Neuronal stem cell (in vitro differentiated cells): ENCODE measurements at regions not wholly inside any gene's neighbourhood (a gene's known extent, or its start where the extent isn't known, plus 50 kb on each side); places are given as distances from the start of the nearest gene placed in this dataset.
"Not testable (repeated sequence)": the region's sequence is repeated elsewhere in the genome, so short reads cannot be mapped to it uniquely, and the experiment has no call there.

Source experiments
- DNase-seq: peaks from one replicate; pipeline ENCODE4 v3.0.0-alpha.2; 2013; ENCODE audit warnings: low spot score
- H2AFZ ChIP-seq: one replicate; pipeline ENCODE4 v1.6.1; 2013; ENCODE audit warnings: mild to moderate bottlenecking, low read length, inconsistent platforms
- H2AK5ac ChIP-seq: 2 replicates; pipeline ENCODE4 v1.6.1; 2013; ENCODE audit warnings: low read depth, mild to moderate bottlenecking, inconsistent platforms, low read length, moderate library complexity, mixed read lengths
- H2BK120ac ChIP-seq: 2 replicates; pipeline ENCODE4 v1.6.1; 2013; ENCODE audit warnings: low read depth, mild to moderate bottlenecking, inconsistent platforms, low read length, moderate library complexity, mixed read lengths
- H2BK12ac ChIP-seq: one replicate; pipeline ENCODE4 v1.6.1; 2013; ENCODE audit warnings: low read length, inconsistent platforms
- H2BK15ac ChIP-seq: 2 replicates; pipeline ENCODE4 v1.6.1; 2013; ENCODE audit warnings: mild to moderate bottlenecking, low read length, inconsistent platforms, mixed read lengths
- H2BK5ac ChIP-seq: one replicate; pipeline ENCODE4 v1.6.1; 2013; ENCODE audit warnings: inconsistent platforms, mild to moderate bottlenecking, low read length, moderate library complexity
- H3K14ac ChIP-seq: one replicate; pipeline ENCODE4 v1.6.1; 2013; ENCODE audit warnings: low read length, inconsistent platforms
- H3K18ac ChIP-seq: 2 replicates; pipeline ENCODE4 v1.6.1; 2013; ENCODE audit warnings: low read length, inconsistent platforms
- H3K23ac ChIP-seq: 2 replicates; pipeline ENCODE4 v1.6.1; 2013; ENCODE audit warnings: low read depth, mild to moderate bottlenecking, mixed read lengths, low read length, inconsistent platforms; ENCODE audit not compliant: poor library complexity
- H3K27ac ChIP-seq: replicated peaks from 3 replicates; pipeline ENCODE4 v1.5.1; 2013; ENCODE audit warnings: low read length, inconsistent platforms
- H3K27me3 ChIP-seq, 3 experiments: 2 replicates each; pipeline ENCODE4 v1.6.1; 2013; ENCODE audit warnings: low read length in 3 of 3, mild to moderate bottlenecking in 2 of 3, inconsistent platforms in 1 of 3, low read depth in 1 of 3, mixed read lengths in 1 of 3, moderate library complexity in 1 of 3; ENCODE audit not compliant: control insufficient read depth in 3 of 3, insufficient read depth in 3 of 3
- H3K36me3 ChIP-seq, 2 donors: replicated peaks in 1 of 2; 2 replicates each; pipeline ENCODE4 v1.6.1; 2013; ENCODE audit warnings: low read length in 2 of 2; ENCODE audit not compliant: control insufficient read depth in 2 of 2, insufficient read depth in 2 of 2
- H3K4ac ChIP-seq: 2 replicates; pipeline ENCODE4 v1.6.1; 2013; ENCODE audit warnings: inconsistent platforms, mild to moderate bottlenecking, low read length, moderate library complexity
- H3K4me1 ChIP-seq, 2 donors: 1 replicate in 1 of 2; 2 replicates in 1 of 2; pipeline ENCODE4 v1.6.1; 2013; ENCODE audit warnings: low read length in 2 of 2, low read depth in 1 of 2; ENCODE audit not compliant: control insufficient read depth in 2 of 2, insufficient read depth in 1 of 2
- H3K4me2 ChIP-seq: one replicate; pipeline ENCODE4 v1.6.1; 2013; ENCODE audit warnings: mild to moderate bottlenecking, low read length, inconsistent platforms; ENCODE audit not compliant: insufficient read depth, poor library complexity, severe bottlenecking
- H3K4me3 ChIP-seq, 2 donors: 2 replicates each; pipeline ENCODE4 v1.5.1; 2013; ENCODE audit warnings: low read length in 2 of 2, mild to moderate bottlenecking in 2 of 2, inconsistent platforms in 1 of 2, moderate library complexity in 1 of 2
- H3K79me1 ChIP-seq: one replicate; pipeline ENCODE4 v1.6.1; 2013; ENCODE audit warnings: low read depth, mild to moderate bottlenecking, inconsistent platforms, low read length, moderate library complexity
- H3K9ac ChIP-seq: one replicate; pipeline ENCODE4 v1.6.1; 2013; ENCODE audit warnings: mild to moderate bottlenecking, low read depth, low read length, inconsistent platforms; ENCODE audit not compliant: poor library complexity
- H3K9me3 ChIP-seq, 2 donors: replicated peaks in 1 of 2; 2 replicates each; pipeline versions ENCODE3 to v1.6.1; 2013; ENCODE audit warnings: low read length in 2 of 2, mild to moderate bottlenecking in 2 of 2, inconsistent platforms in 1 of 2, low read depth in 1 of 2, mixed read lengths in 1 of 2, moderate library complexity in 1 of 2; ENCODE audit not compliant: control insufficient read depth in 2 of 2, insufficient read depth in 1 of 2
- H4K8ac ChIP-seq: one replicate; pipeline ENCODE4 v1.6.1; 2013; ENCODE audit warnings: low read depth, mild to moderate bottlenecking, inconsistent platforms, low read length, moderate library complexity
- H4K91ac ChIP-seq: one replicate; pipeline ENCODE4 v1.6.1; 2013; ENCODE audit warnings: low read length, low read depth, mild to moderate bottlenecking, inconsistent platforms; ENCODE audit not compliant: poor library complexity
- WGBS, 2 donors: extraction: QIAGEN DNeasy Blood & Tissue Kit; methylation state at CpG; one replicate each; pipeline ENCODE4 v1.1.7; 2013; ENCODE audit warnings: missing lambda C conversion rate in 2 of 2, mixed read lengths in 1 of 2; ENCODE audit not compliant: insufficient read length in 2 of 2, insufficient replicate concordance in 1 of 2; ENCODE audit errors: extremely low coverage in 2 of 2; 5-methylcytosine and 5-hydroxymethylcytosine counted together

- DNase-seq, H3K4me2 ChIP-seq, H3K9ac ChIP-seq, H2BK5ac ChIP-seq, H2BK15ac ChIP-seq, H2BK12ac ChIP-seq, H2AFZ ChIP-seq, H3K79me1 ChIP-seq, H3K36me3 ChIP-seq, H3K14ac ChIP-seq, H2AK5ac ChIP-seq, H3K27me3 ChIP-seq, H3K4me1 ChIP-seq, H4K91ac ChIP-seq, H3K18ac ChIP-seq, H3K27ac ChIP-seq, H2BK120ac ChIP-seq, H4K8ac ChIP-seq, H3K4me3 ChIP-seq, H3K9me3 ChIP-seq, H3K4ac ChIP-seq, H3K23ac ChIP-seq: not testable (repeated sequence)
- WGBS, 2 donors, result no CpG with 5 or more reads among the region's 6 CpGs
Observed at GRCh38 chr18:14265637-14266410, 133.6 kb upstream of the ZNF519 start.

DNA sequence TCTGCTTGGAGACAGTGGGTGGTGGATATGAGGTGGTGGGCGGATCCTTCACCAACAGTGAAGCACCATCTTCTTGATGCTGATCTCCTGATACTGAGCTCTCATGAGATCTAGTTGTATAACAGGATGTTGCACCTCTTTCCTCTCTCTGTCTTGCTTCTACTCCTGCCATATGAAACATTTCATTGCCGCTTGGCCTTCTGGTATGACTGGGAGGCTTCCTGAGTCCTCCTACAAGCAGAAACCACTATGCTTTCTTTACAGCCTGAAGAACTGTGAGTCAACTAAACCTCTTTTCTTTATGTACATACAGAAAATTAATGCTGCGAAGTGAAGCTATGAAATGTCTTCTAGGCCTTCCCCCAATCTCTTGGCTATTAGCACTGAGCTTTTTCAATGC is 130.6 kb upstream of the ZNF519 start:
- not testable (repeated sequence) for H4K8ac ChIP-seq, H2BK120ac ChIP-seq, H3K36me3 ChIP-seq, H2BK12ac ChIP-seq, H3K79me1 ChIP-seq, H3K14ac ChIP-seq, H3K9ac ChIP-seq, H2AK5ac ChIP-seq, DNase-seq, H3K4me3 ChIP-seq, H2AFZ ChIP-seq, H3K4ac ChIP-seq, H3K9me3 ChIP-seq, H3K18ac ChIP-seq, H3K4me1 ChIP-seq, H3K27me3 ChIP-seq, H3K4me2 ChIP-seq, H2BK15ac ChIP-seq, H2BK5ac ChIP-seq, H4K91ac ChIP-seq, H3K23ac ChIP-seq, H3K27ac ChIP-seq
- WGBS, 2 donors, result no CpG with 5 or more reads among the region's 3 CpGs

DNA sequence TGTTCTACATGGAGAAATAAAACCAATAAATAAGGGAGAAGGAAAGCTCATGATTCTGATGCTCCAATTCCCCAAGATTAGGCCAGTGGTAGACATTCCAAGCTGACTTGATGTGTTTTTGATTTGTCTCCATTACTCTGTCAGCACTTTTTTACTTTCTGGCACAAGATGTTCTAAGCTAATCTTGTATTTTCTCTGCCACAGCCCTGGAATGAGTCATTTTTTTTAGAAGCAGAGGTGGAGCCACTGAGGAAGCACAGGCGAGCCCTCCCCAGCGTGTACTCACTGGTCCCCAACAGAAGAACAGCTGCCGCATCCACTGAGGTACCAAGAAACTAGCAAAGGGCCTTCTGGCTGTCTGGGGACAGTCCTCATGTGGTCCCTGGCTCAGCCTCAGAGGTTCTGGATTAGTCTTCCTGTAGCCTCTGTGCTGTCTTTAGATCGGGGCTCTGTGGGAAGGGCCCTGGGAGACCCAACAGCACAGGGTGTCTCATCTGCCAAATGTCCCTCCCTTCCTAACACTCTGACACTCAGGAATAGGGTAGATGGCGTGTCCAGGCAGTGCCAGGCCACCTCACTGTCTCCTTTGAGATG is 117.9 kb upstream of the ZNF519 start:
- H4K8ac ChIP-seq, result not testable (repeated sequence)

DNA sequence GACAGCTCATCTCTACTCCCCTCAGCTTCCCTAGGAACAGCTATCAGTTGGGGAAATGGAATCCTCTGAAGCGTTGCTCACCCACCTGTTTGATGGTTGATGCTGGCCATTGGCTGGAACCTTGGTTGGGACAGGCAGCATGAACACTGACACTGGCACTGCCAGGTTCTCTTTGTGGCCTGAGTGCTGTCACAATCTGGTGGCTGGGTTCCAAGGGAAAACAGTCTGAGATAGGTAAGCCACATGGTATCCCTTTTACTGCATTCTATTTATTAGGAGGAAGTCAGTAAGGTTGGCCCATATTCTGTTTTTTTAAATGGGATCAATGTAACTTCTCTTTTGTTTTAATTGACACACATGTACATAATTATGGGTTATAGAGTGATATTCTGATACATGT is 107.0 kb upstream of the ZNF519 start:
- not testable (repeated sequence) for DNase-seq, H3K9me3 ChIP-seq, H3K36me3 ChIP-seq, H2BK5ac ChIP-seq, H3K9ac ChIP-seq, H3K4me3 ChIP-seq, H3K27me3 ChIP-seq, H2BK15ac ChIP-seq, H3K27ac ChIP-seq, H3K14ac ChIP-seq, H3K4ac ChIP-seq, H4K8ac ChIP-seq, H3K79me1 ChIP-seq, H3K23ac ChIP-seq, H2AFZ ChIP-seq, H3K4me2 ChIP-seq, H2BK120ac ChIP-seq, H2AK5ac ChIP-seq, H3K18ac ChIP-seq, H3K4me1 ChIP-seq, H4K91ac ChIP-seq, H2BK12ac ChIP-seq
- WGBS, 2 donors, result no CpG with 5 or more reads among the region's 1 CpG

More for the DNA sequence above, 117.9 kb upstream of the ZNF519 start:
- H3K79me1 ChIP-seq, H2AK5ac ChIP-seq, H3K36me3 ChIP-seq, H3K9ac ChIP-seq, H2AFZ ChIP-seq, H3K18ac ChIP-seq, H2BK15ac ChIP-seq, H3K14ac ChIP-seq, H2BK5ac ChIP-seq, H3K27ac ChIP-seq, DNase-seq, H3K27me3 ChIP-seq, H3K9me3 ChIP-seq, H4K91ac ChIP-seq, H2BK12ac ChIP-seq, H3K4ac ChIP-seq, H3K4me2 ChIP-seq, H3K4me1 ChIP-seq, H2BK120ac ChIP-seq, H3K23ac ChIP-seq: not testable (repeated sequence)
- H3K4me3 ChIP-seq, result peak overlapping the region in 1 of 2 donors; percentile 47
- no CpG with 5 or more reads among the region's 5 CpGs for WGBS, 2 donors
